Neural crest cell (in vitro differentiated cells): ENCODE measurements at regions not wholly inside any gene's neighbourhood (a gene's known extent, or its start where the extent isn't known, plus 50 kb on each side); places are given as distances from the start of the nearest gene placed in this dataset.

Source experiments
- DNase-seq: peaks from one replicate; pipeline ENCODE4 v3.0.0; 2021; ENCODE audit warnings: low read depth, mixed read lengths, low spot score
- H3K27ac Mint-ChIP-seq: one replicate; pipeline ENCODE4 v1.8.0; 2021; ENCODE audit warnings: mild to moderate bottlenecking, mixed read lengths; ENCODE audit not compliant: unreplicated experiment
- H3K27me3 Mint-ChIP-seq: 2 replicates; pipeline ENCODE4 v1.8.0; 2021; ENCODE audit warnings: low read depth, mild to moderate bottlenecking, mixed read lengths
- H3K36me3 Mint-ChIP-seq: 2 replicates; pipeline ENCODE4 v1.8.0; 2021; ENCODE audit warnings: low read depth, mild to moderate bottlenecking, mixed read lengths
- H3K4me1 Mint-ChIP-seq: 2 replicates; pipeline ENCODE4 v1.8.0; 2021; ENCODE audit warnings: mixed read lengths
- H3K4me3 Mint-ChIP-seq: one replicate; pipeline ENCODE4 v1.8.0; 2021; ENCODE audit warnings: mild to moderate bottlenecking, mixed read lengths
- H3K9me3 Mint-ChIP-seq: 2 replicates; pipeline ENCODE4 v1.8.0; 2021; ENCODE audit warnings: mixed read lengths
- TF ChIP-seq, protein P1 (sequence below): fragments of 200-600 bp; sonication (generic); conservative IDR thresholded peaks from 2 replicates; pipeline ENCODE4 v1.5.0; 2021; ENCODE audit warnings: antibody characterized with exemption, mild to moderate bottlenecking

DNA sequence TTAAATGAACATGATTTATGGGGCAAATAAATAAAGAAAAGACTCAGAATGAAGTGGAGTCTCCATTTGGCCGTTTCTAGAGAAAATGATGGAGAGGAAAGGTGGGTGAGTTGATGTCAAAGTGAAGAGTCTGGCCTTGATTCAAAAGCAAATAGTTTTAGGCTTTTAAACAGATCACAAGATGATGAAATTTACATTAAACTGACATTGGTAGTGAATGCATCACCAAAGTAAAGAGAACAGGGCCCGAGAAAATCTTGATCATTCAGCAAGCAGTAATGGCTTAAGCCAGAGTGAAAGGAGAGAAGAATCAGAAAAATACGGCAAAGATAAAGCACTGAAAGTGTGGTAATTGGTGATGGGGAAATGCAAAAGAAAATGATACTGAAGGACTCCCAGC, 460.0 kb upstream of the SGCD start:
- DNase-seq = no peak
- TF ChIP-seq, protein P1, sequence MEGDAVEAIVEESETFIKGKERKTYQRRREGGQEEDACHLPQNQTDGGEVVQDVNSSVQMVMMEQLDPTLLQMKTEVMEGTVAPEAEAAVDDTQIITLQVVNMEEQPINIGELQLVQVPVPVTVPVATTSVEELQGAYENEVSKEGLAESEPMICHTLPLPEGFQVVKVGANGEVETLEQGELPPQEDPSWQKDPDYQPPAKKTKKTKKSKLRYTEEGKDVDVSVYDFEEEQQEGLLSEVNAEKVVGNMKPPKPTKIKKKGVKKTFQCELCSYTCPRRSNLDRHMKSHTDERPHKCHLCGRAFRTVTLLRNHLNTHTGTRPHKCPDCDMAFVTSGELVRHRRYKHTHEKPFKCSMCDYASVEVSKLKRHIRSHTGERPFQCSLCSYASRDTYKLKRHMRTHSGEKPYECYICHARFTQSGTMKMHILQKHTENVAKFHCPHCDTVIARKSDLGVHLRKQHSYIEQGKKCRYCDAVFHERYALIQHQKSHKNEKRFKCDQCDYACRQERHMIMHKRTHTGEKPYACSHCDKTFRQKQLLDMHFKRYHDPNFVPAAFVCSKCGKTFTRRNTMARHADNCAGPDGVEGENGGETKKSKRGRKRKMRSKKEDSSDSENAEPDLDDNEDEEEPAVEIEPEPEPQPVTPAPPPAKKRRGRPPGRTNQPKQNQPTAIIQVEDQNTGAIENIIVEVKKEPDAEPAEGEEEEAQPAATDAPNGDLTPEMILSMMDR = no peak
- peaks cover 8% of the 10 kb centered on the region for H3K27me3 Mint-ChIP-seq
- H3K9me3 Mint-ChIP-seq = no peaks in the 10 kb centered on the region
- H3K27ac Mint-ChIP-seq = no peak overlapping the region
- H3K36me3 Mint-ChIP-seq = no peaks in the 10 kb centered on the region
- H3K4me3 Mint-ChIP-seq = no peak overlapping the region
- H3K4me1 Mint-ChIP-seq = no peaks in the 10 kb centered on the region

DNA sequence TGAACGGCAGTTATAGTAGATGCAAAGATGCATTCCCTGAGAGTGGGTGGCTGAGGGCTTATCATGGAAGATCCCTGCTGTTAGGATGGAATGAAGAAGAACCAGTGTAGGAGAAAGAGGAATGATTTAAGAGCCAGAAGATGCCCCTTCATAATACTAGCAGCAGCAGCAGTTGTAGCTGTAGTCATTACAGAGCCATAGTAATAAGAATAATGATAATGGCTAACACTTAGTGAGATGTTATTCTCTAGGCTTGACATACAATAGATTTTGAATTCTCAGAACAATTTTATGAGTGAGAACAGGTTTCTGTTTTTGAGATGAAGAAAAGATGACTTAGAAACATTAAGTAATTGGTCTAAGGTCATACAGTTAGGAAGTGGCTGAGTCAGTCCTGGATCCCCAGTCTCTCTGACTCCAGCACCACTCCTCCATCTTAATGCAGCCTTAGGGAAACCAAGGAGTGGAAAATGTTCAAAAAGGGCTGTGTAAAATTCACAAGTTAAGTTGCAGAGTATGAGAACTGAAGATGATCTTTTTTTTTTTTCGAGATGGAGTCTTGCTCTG, 459.4 kb upstream of the SGCD start:
- Mint-ChIP-seq H3K9me3 (no peaks in the 10 kb centered on the region), H3K4me3 (no peak overlapping the region), H3K36me3 (no peaks in the 10 kb centered on the region), H3K27me3 (peaks cover 8% of the 10 kb centered on the region), H3K27ac (no peak overlapping the region), H3K4me1 (no peaks in the 10 kb centered on the region)
- DNase-seq = no peak
- TF ChIP-seq, protein P1 = no peak

DNA sequence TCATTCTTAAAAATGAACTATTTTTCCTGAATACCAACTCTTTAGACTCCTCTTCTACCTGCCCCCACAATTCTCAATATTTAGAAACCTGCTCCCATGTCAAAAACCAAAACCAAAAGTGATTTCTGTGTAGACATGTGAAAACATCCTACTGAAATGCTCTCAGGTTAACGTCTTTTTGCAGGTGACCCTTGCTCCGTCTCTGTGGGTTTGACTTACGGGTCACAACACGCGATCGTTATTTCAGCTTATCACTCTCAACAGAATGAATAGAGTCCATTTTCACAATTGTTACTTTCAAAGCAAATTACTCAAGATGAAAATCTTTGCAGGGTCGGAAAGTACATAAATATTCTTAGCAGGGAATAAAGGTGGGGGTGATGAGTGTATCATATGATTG, 456.3 kb upstream of the SGCD start:
- TF ChIP-seq, protein P1 = no peak
- Mint-ChIP-seq H3K27ac (no peak overlapping the region), H3K9me3 (no peaks in the 10 kb centered on the region), H3K4me1 (no peaks in the 10 kb centered on the region), H3K4me3 (no peak overlapping the region), H3K36me3 (no peaks in the 10 kb centered on the region), H3K27me3 (no peaks in the 10 kb centered on the region)
- DNase-seq = no peak

DNA sequence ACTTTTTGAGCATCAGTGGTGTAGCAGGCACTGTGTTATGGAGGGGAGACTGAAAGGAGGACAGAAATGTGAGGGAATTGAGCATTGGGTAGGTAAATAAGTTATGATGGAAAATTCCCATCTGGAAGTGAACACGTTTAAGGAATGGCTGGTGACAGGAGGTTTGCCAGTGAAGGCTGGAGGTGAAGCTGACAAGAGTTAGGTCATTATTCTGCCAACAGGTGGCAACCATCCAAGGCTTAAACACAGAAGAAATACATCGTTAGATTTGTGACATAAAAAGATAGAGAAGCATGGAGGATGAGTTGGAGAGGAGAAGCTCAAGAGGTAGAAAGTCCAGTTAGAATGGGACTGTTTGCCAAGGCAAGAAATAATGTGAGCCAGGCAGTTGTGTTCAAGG, 455.3 kb upstream of the SGCD start:
- Mint-ChIP-seq H3K4me1 (no peaks in the 10 kb centered on the region), H3K27ac (no peak overlapping the region), H3K9me3 (no peaks in the 10 kb centered on the region), H3K27me3 (no peaks in the 10 kb centered on the region), H3K36me3 (no peaks in the 10 kb centered on the region), H3K4me3 (no peak overlapping the region)
- TF ChIP-seq, protein P1 = no peak
- no peak for DNase-seq

DNA sequence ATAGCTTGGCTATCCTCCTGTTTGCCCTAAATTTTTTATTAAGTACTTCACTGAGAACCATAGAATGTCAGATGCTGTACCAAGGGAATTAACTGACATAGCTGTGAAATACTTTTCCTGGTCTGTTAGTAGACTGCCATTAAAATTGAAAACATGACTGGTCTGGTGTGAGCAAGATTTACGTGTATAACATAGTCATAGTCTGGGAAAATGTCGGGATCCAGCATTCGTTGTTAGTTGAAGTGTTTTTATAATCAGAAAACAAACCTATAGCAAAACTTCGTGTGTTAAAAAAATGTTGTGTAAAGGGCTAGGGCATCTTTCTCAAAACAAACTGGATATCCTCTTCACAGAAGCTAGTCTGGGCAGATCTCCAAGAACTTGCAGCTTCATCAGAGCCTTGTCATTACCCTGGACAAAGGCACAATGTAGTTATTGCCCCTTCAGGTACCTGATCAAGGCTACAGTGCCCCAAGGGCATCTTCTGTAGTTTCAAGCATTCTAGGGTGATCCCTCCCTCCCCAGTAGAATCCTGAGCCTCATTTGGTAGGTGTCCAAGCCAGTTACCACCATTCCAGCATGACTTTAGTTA, 454.2 kb upstream of the SGCD start:
- TF ChIP-seq, protein P1 = no peak
- no peak overlapping the region for H3K4me3 Mint-ChIP-seq
- no peak for DNase-seq
- no peaks in the 10 kb centered on the region for H3K36me3 Mint-ChIP-seq
- no peaks in the 10 kb centered on the region for H3K9me3 Mint-ChIP-seq
- no peaks in the 10 kb centered on the region for H3K4me1 Mint-ChIP-seq
- no peaks in the 10 kb centered on the region for H3K27me3 Mint-ChIP-seq
- no peak overlapping the region for H3K27ac Mint-ChIP-seq
